ENCODE measurements at regions not wholly inside any gene's neighbourhood (a gene's known extent, or its start where the extent isn't known, plus 50 kb on each side); places are given as distances from the start of the nearest gene placed in this dataset.

- no peak for DNase-seq
These were observed 675.8 kb downstream of the HACE1 start for GRCh38 chr6:104183816-104184435.

GRCh38 chr6:104182811-104183210 lies 676.9 kb downstream of the HACE1 start:
- DNase-seq: no peak

GRCh38 chr6:104173668-104174067 lies 686.1 kb downstream of the HACE1 start:
- no peak for DNase-seq

- no peak for DNase-seq
These were observed 689.3 kb downstream of the HACE1 start for GRCh38 chr6:104170401-104170800.

- no peak for DNase-seq
These were observed 693.6 kb downstream of the HACE1 start for GRCh38 chr6:104166055-104166668.

GRCh38 chr6:104162036-104162669 lies 697.6 kb downstream of the HACE1 start:
- no peak for DNase-seq

GRCh38 chr6:104159045-104159618 lies 700.6 kb downstream of the HACE1 start:
- DNase-seq: no peak

GRCh38 chr6:104143757-104144156 lies 716.0 kb downstream of the HACE1 start:
- no peak for DNase-seq

GRCh38 chr6:104134876-104135275 lies 724.8 kb downstream of the HACE1 start:
- no peak for DNase-seq

GRCh38 chr6:104130343-104130742 lies 729.4 kb downstream of the HACE1 start:
- no peak for DNase-seq

- no peak for DNase-seq
These were observed 733.3 kb downstream of the HACE1 start for GRCh38 chr6:104126315-104127005.

- no peak for DNase-seq
These were observed 736.5 kb downstream of the HACE1 start for GRCh38 chr6:104123227-104123626.

GRCh38 chr6:104118274-104118673 lies 741.4 kb downstream of the HACE1 start:
- no peak for DNase-seq

- DNase-seq: no peak
These were observed 749.9 kb downstream of the HACE1 start for GRCh38 chr6:104109806-104110205.

- no peak for DNase-seq
These were observed 751.1 kb downstream of the HACE1 start for GRCh38 chr6:104108634-104109033.

- no peak for DNase-seq
These were observed 763.9 kb downstream of the HACE1 start for GRCh38 chr6:104095661-104096416.

GRCh38 chr6:104087765-104088164 lies 772.0 kb downstream of the HACE1 start:
- no peak for DNase-seq

- no peak for DNase-seq
These were observed 791.4 kb downstream of the HACE1 start for GRCh38 chr6:104068281-104068680.

- no peak for DNase-seq
These were observed 794.8 kb downstream of the HACE1 start for GRCh38 chr6:104064876-104065275.

- no peak for DNase-seq
These were observed 809.3 kb downstream of the HACE1 start for GRCh38 chr6:104050455-104050854.

- no peak for DNase-seq
These were observed 813.3 kb downstream of the HACE1 start for GRCh38 chr6:104046426-104046825.

GRCh38 chr6:104031346-104031745 lies 828.4 kb downstream of the HACE1 start:
- no peak for DNase-seq

- no peak for DNase-seq
These were observed 837.6 kb downstream of the HACE1 start for GRCh38 chr6:104022126-104022525.
